Urinary bladder (tissue), 3 donors: ENCODE measurements at regions not wholly inside any gene's neighbourhood (a gene's known extent, or its start where the extent isn't known, plus 50 kb on each side); places are given as distances from the start of the nearest gene placed in this dataset.
"Not testable (repeated sequence)": the region's sequence is repeated elsewhere in the genome, so short reads cannot be mapped to it uniquely, and the experiment has no call there.

ENCODE experiments used
- DNase-seq: peaks from one replicate; pipeline ENCODE4 v3.0.0-alpha.2; 2015; ENCODE audit errors: extremely low spot score
- H3K27ac ChIP-seq: one replicate; pipeline ENCODE4 v1.5.1; 2013; ENCODE audit warnings: low read depth, mild to moderate bottlenecking, moderate library complexity
- H3K36me3 ChIP-seq: one replicate; pipeline ENCODE4 v1.6.1; 2013; ENCODE audit warnings: mild to moderate bottlenecking, moderate library complexity; ENCODE audit not compliant: insufficient read depth
- H3K4me1 ChIP-seq: one replicate; pipeline ENCODE4 v1.6.1; 2013; ENCODE audit warnings: mild to moderate bottlenecking, moderate library complexity; ENCODE audit not compliant: insufficient read depth
- H3K4me3 ChIP-seq: one replicate; pipeline ENCODE4 v1.5.1; 2013; ENCODE audit warnings: low read depth, low read length
- WGBS: extraction: QIAGEN DNeasy Blood & Tissue Kit; methylation state at CpG from one replicate; pipeline ENCODE4 v1.1.7; 2013; 5-methylcytosine and 5-hydroxymethylcytosine counted together
- donor health status: healthy with polysubstance abuse.
- donor health status: healthy.

DNA sequence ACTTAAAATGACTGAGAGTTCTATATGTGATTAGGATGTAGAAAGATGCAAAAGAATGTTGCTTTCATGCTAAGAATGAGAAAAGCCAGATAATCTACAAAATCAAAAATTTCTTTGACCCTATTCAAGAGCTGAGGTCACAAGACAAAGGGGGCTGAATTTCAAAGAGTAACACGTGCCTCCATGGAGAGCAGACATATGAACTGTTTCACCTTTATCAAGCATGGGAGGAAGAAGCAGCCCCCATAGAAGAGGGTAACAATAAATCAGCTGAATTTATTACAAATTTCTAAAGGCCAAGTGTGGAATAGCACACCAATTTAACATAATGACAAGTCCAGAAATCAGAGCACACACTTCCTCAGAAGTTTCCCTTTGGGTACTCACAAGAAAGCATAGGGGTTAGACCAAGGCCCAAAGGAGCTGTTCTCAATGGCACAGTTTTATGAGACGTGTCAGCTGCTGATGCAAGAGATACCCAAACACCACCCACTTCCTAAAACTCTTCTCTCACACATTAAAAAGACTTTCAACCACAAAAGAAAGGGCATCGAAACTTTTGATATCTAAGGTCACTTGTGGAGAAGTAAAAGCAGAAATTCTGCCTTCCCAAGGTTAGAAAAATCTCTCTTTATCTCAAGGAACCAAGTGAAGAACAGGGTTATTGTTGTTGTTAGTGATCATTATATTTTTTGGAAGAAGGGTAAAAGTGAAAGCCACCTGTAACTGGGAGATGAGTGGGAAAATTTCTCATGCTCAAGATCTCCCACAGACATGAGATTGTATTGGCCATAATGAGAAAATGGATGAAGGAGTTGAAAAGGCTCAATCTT, 950.1 kb downstream of the TRIB2 start:
- Histone ChIP-seq H3K36me3 (no peaks in the 10 kb centered on the region), H3K4me3 (no peak overlapping the region), H3K4me1 (no peaks in the 10 kb centered on the region), H3K27ac (no peak overlapping the region)
- DNase-seq, result no peak
- 58% methylated on average over 3 of the region's 3 CpGs for WGBS

GRCh38 chr2:13667415-13667757, 950.6 kb downstream of the TRIB2 start:
- no peak for DNase-seq
- 95% methylated on average over 1 of the region's 1 CpG for WGBS
- Histone ChIP-seq H3K4me3 (no peak overlapping the region), H3K27ac (no peak overlapping the region), H3K4me1 (no peaks in the 10 kb centered on the region), H3K36me3 (no peaks in the 10 kb centered on the region)

DNA sequence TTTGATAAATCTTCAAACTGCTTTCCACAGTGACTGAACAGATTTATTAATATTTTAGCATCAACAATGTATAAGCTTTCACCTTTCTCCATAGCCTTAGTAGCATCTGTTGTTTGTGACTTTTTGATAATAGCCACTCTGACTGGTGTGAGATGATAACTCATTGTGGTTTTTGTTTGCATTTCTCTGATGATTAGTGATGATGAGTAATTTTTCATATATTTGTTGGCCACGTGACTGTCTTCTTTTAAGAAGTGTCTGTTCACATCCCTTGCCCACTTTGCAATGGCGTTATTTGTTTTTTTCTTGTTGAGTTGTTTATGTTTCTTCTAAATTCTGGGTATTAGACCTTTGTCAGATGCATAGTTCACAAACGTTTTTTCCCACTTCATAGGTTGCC, 952.9 kb downstream of the TRIB2 start:
- Histone ChIP-seq H3K4me3 (no peak overlapping the region), H3K36me3 (no peaks in the 10 kb centered on the region), H3K27ac (no peak overlapping the region), H3K4me1 (no peaks in the 10 kb centered on the region)
- DNase-seq, result no peak
- WGBS, result 54% methylated on average over 3 of the region's 3 CpGs

DNA sequence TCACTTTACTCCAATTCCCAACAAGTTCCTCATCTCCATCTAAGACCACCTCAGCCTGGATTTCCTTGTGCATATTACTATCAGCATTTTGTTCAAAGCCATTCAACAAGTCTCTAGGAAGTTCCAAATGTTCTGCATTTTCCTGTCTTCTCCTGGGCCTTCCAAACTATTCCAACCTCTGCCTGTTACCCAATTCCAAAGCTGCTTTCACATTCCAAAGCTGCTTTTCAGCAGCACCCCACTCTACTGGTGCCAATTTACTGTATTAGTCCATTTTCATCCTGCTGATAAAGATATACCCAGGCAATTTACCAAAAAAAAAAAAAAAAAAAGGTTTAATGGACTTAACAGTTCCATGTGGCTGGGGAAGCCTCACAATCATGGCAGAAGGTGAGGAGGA, 957.1 kb downstream of the TRIB2 start:
- not testable (repeated sequence) for DNase-seq, H3K27ac ChIP-seq, H3K36me3 ChIP-seq, H3K4me1 ChIP-seq, H3K4me3 ChIP-seq

DNA sequence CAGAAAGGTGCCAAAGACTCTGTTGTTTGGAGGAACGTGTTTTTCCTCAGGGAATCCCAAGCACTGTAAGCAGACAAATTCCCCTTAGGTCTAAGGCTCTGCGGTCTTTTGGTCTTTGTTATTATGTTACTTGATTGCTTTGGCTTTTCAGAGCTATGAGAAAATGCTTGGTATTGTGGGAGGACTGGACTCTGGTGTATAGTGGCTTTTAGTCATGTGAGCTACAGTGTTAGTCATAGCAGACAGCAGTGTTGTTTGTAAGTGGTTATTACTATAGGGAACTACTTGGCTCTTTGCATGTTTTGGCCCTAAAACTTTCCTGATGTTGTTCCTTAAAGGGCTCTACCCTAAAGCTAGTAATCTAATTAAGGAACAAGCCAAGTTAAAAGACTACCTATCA, 956.2 kb upstream of the LRATD1 start:
- WGBS, result 64% methylated on average over 2 of the region's 2 CpGs
- no peaks in the 10 kb centered on the region for H3K4me1 ChIP-seq
- no peaks in the 10 kb centered on the region for H3K36me3 ChIP-seq

DNA sequence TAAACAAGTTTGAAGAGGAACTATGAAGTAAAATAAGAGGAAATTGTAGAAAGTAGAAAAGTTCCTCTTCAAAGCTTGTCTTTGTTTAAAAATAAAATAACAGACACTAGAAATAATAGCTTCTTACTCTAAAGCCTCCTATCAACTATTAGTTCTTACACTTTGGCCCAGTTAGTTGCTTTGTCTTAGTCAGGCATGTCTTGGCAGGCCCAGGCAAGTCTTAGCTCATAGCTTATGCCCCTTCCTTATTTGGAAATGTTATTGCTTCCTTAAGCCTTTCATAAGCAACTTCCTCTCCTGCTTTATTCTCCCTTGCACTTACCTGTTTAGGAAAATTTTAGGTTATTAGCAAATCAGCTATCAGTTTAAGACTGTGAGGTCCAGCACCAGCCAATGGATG, 950.6 kb upstream of the LRATD1 start:
- no peak for DNase-seq
- Histone ChIP-seq H3K27ac (no peak overlapping the region), H3K36me3 (no peaks in the 10 kb centered on the region), H3K4me1 (no peaks in the 10 kb centered on the region), H3K4me3 (no peak overlapping the region)

More for the DNA sequence above, 956.2 kb upstream of the LRATD1 start:
- no peak for DNase-seq
- no peak overlapping the region for H3K4me3 ChIP-seq
- no peak overlapping the region for H3K27ac ChIP-seq

DNA sequence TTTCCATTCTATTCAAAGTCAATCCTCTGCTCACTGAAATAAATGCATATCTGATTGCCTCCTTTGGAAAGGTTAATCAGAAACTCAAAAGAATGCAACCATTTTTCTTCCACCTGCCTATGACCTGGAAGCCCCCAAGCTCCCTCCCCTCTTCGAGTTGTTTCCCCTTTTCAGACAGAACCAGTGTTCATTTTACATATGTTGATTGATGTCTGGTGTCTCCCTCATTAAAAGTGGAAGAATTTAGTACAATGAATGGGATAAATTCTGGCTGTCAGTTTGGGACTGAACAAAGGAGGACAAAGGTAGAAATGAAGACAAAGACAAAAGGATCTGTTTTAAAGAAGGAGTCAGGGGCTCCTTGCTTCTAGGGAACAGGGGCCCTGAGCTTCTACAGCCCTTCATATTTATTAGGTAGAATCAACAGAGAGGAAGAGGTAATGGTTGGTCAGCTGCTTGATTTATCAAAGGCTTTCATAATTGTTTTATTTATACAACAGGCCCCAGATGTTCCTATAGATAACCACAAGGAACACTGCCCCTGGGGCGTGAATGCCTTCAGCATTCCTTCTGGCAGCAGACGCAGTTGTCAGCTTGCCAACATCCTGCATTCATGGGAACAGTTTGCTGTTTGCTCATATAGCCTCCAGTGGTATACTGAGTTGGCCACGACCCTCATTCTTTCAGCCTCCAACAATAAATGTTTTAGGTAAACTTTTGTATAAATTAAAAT, 949.8 kb upstream of the LRATD1 start:
- no peak overlapping the region for H3K27ac ChIP-seq
- 45% methylated on average over 4 of the region's 4 CpGs for WGBS
- no peaks in the 10 kb centered on the region for H3K36me3 ChIP-seq
- DNase-seq, result no peak
- no peak overlapping the region for H3K4me3 ChIP-seq
- no peaks in the 10 kb centered on the region for H3K4me1 ChIP-seq

GRCh38 chr2:13686262-13686661, 946.3 kb upstream of the LRATD1 start:
- DNase-seq, result no peak
- Histone ChIP-seq H3K4me1 (no peaks in the 10 kb centered on the region), H3K4me3 (no peak overlapping the region), H3K36me3 (no peaks in the 10 kb centered on the region), H3K27ac (no peak overlapping the region)
- 88% methylated on average over 1 of the region's 1 CpG for WGBS

DNA sequence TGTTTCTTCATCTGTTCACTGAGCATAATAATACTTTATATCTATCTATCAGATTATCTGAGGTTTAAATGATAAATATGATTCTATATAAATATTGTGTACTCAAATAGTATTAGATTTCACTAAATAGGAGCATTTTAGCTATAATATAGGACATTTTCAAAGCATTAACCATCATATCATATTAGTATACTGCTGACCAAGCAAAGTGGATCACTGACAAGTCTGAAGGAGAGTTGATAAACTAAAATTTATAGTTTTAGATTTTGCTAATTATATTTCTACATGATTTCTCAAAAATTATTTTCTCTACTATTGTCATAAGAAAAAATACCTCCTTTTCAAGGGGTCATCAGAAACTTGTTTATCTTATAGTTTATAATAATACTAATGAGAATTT, 937.8 kb upstream of the LRATD1 start:
- Histone ChIP-seq H3K4me1 (no peaks in the 10 kb centered on the region), H3K27ac (no peak overlapping the region), H3K4me3 (no peak overlapping the region), H3K36me3 (no peaks in the 10 kb centered on the region)
- DNase-seq, result no peak

DNA sequence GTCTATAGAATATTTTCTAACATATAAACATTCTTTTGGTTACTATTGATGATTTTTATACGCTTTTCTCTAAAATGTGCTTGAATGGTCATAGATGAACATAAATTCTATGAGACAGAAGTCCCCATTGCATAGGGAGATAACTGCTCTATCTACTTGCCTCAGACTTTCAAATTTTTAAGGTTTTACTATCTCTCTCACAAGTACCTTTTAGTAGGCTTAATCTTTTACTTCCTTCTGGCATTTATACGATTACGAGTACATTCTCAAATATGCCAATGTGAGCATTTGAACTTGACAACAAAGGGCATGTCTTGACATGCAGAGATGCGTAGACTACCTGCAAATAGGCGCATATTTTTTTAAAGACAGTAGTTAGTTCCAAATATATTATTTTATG, 935.9 kb upstream of the LRATD1 start:
- H3K27ac ChIP-seq, result no peak overlapping the region
- 84% methylated on average over 5 of the region's 5 CpGs for WGBS
- H3K4me1 ChIP-seq, result no peaks in the 10 kb centered on the region
- no peak for DNase-seq
- H3K4me3 ChIP-seq, result no peak overlapping the region
- H3K36me3 ChIP-seq, result no peaks in the 10 kb centered on the region

- Histone ChIP-seq H3K4me1 (no peaks in the 10 kb centered on the region), H3K27ac (no peak overlapping the region), H3K4me3 (no peak overlapping the region), H3K36me3 (no peaks in the 10 kb centered on the region)
- 36% methylated on average over 1 of the region's 1 CpG for WGBS
- no peak for DNase-seq
These were observed 933.7 kb upstream of the LRATD1 start for GRCh38 chr2:13698847-13699246.

- 70% methylated on average over 4 of the region's 4 CpGs for WGBS
- not testable (repeated sequence) for H3K4me1 ChIP-seq, H3K36me3 ChIP-seq, H3K4me3 ChIP-seq, DNase-seq, H3K27ac ChIP-seq
These were observed 932.6 kb upstream of the LRATD1 start for GRCh38 chr2:13699939-13700338.

DNA sequence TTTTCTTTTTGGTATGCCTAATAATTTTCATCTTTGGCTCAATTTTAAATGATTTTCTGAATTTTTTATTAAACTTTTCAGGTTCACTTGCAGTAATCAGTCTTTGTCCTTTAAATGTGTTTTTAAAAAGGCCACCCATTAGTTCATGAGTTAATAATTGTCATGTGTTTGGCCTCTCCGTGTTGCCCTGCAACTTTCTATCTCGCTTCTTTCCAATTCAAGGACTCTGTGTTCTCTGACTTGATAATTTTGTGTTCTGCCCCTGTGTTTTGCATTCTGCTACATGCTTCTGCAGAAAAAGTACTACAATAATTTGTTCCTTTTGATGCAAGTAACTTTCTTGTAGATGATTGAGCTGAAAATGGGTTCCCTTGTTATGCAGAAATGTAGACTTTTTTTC, 921.4 kb upstream of the LRATD1 start:
- Histone ChIP-seq H3K4me3 (no peak overlapping the region), H3K36me3 (no peaks in the 10 kb centered on the region), H3K4me1 (no peaks in the 10 kb centered on the region), H3K27ac (no peak overlapping the region)
- WGBS, result 91% methylated on average over 2 of the region's 2 CpGs
- DNase-seq, result no peak

GRCh38 chr2:13714466-13714865, 918.1 kb upstream of the LRATD1 start:
- Histone ChIP-seq H3K4me1 (no peaks in the 10 kb centered on the region), H3K4me3 (no peak overlapping the region), H3K36me3 (no peaks in the 10 kb centered on the region), H3K27ac (no peak overlapping the region)
- DNase-seq, result no peak
- WGBS, result 93% methylated on average over 3 of the region's 3 CpGs
